ENCODE measurements at regions not wholly inside any gene's neighbourhood (a gene's known extent, or its start where the extent isn't known, plus 50 kb on each side); places are given as distances from the start of the nearest gene placed in this dataset.
A peak's percentile ranks its signal among the peaks of the same experiment; 100 is the strongest.
"Not testable (repeated sequence)": the region's sequence is repeated elsewhere in the genome, so short reads cannot be mapped to it uniquely, and the experiment has no call there.

DNA sequence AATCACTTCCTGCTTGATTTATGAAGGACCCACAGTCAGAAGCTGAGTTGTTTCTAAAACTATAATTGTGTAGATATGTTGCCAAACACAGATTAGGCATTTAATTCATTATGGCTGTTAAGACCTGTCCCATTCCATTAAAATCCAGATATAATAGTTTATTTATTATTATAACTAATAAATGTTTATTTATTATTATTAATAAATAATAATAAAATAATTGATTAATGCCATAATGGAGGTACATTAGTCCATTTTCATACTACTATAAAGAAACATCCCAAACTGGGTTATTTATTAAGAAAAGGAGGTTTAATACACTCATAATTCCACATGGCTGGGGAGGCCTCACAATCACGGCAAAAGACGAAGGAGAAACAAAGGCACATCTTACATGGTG is 1240.9 kb downstream of the CDH11 start:
- H3K4me1 ChIP-seq (ENCODE audit: low read length): peaks cover 6% of the 10 kb centered on the region
- H3K9ac ChIP-seq (ENCODE audit: low read length): no peak overlapping the region
- no peak overlapping the region for H3K27ac ChIP-seq (ENCODE audit: low read length)

DNA sequence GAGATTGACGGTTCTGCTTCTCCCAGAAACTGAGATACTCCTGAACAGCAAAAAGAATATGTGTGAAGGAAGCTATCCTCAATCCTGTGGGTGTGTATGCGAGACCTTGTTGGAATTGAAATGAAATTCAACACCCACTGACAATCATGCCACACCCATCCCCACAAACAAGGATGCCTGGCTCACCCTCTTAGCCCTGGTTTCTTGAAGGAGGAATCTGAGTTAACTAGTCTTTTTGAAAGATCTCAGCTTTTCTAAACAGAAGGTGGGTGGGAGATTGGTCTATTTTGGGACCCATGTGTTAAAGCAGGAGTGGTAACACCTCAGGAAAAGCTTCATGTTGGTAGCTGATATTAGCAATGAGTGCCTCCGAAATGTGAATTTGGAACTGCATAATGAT is 1244.5 kb downstream of the CDH11 start:
- Histone ChIP-seq H3K4me3 (ENCODE audit: low read length) (no peak overlapping the region), H3K9me3 (ENCODE audit: low read length) (no peaks in the 10 kb centered on the region), H4K20me1 (ENCODE audit: insufficient read depth, low read depth, low read length) (no peaks in the 10 kb centered on the region), H3K4me2 (ENCODE audit: low read depth, low read length, poor library complexity, severe bottlenecking) (no peak overlapping the region), H3K9ac (ENCODE audit: low read length) (no peak overlapping the region), H3K27me3 (ENCODE audit: low read length) (no peaks in the 10 kb centered on the region), H3K4me1 (ENCODE audit: low read length) (peaks cover 6% of the 10 kb centered on the region), H2AFZ (ENCODE audit: low read length) (no peak overlapping the region), H3K9me2 (replicated peaks; ENCODE audit: insufficient read depth, low read length) (no peaks in the 10 kb centered on the region), H3K79me2 (ENCODE audit: low read length) (no peaks in the 10 kb centered on the region), H3K27ac (ENCODE audit: low read length) (no peak overlapping the region), H3K36me3 (ENCODE audit: insufficient read depth, low read length) (no peaks in the 10 kb centered on the region)
- DNase-seq: peak; percentile 20

More for the DNA sequence above, 1240.9 kb downstream of the CDH11 start:
- Histone ChIP-seq H3K4me2 (ENCODE audit: low read depth, low read length, poor library complexity, severe bottlenecking) (no peak overlapping the region), H3K27me3 (ENCODE audit: low read length) (no peaks in the 10 kb centered on the region), H3K9me2 (replicated peaks; ENCODE audit: insufficient read depth, low read length) (no peaks in the 10 kb centered on the region), H3K4me3 (ENCODE audit: low read length) (no peak overlapping the region), H2AFZ (ENCODE audit: low read length) (no peak overlapping the region), H4K20me1 (ENCODE audit: insufficient read depth, low read depth, low read length) (no peaks in the 10 kb centered on the region), H3K36me3 (ENCODE audit: insufficient read depth, low read length) (no peaks in the 10 kb centered on the region), H3K9me3 (ENCODE audit: low read length) (no peaks in the 10 kb centered on the region), H3K79me2 (ENCODE audit: low read length) (no peaks in the 10 kb centered on the region)
- no peak for DNase-seq

DNA sequence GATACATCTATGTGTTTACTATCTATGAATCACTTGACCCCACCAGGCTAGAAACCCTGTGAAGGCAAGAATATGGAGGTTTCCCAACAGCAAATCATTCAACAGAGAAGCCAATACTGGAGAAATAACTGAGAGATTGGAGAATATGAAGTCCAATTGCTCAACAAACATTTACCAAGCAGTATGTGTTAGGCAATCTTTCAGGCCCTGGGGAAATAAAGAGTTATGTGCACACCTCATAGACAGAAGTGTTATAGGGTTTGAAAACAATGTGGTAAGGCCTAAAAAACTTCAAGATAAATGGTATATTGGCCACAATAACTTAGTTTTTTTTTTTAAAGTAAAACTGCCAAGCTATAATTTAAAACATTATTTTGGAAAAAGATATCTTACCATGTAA is 1245.8 kb downstream of the CDH11 start:
- H3K9ac ChIP-seq (ENCODE audit: low read length): no peak overlapping the region
- no peak for DNase-seq
- H3K4me1 ChIP-seq (ENCODE audit: low read length): peaks cover 6% of the 10 kb centered on the region
- no peaks in the 10 kb centered on the region for H3K27me3 ChIP-seq (ENCODE audit: low read length)
- no peak overlapping the region for H2AFZ ChIP-seq (ENCODE audit: low read length)
- H3K4me3 ChIP-seq (ENCODE audit: low read length): no peak overlapping the region
- no peaks in the 10 kb centered on the region for H3K36me3 ChIP-seq (ENCODE audit: insufficient read depth, low read length)
- H3K4me2 ChIP-seq (ENCODE audit: low read depth, low read length, poor library complexity, severe bottlenecking): no peak overlapping the region
- no peaks in the 10 kb centered on the region for H3K9me3 ChIP-seq (ENCODE audit: low read length)
- no peaks in the 10 kb centered on the region for H4K20me1 ChIP-seq (ENCODE audit: insufficient read depth, low read depth, low read length)
- no peaks in the 10 kb centered on the region for H3K79me2 ChIP-seq (ENCODE audit: low read length)
- no peaks in the 10 kb centered on the region for H3K9me2 ChIP-seq (replicated peaks; ENCODE audit: insufficient read depth, low read length)
- no peak overlapping the region for H3K27ac ChIP-seq (ENCODE audit: low read length)

DNA sequence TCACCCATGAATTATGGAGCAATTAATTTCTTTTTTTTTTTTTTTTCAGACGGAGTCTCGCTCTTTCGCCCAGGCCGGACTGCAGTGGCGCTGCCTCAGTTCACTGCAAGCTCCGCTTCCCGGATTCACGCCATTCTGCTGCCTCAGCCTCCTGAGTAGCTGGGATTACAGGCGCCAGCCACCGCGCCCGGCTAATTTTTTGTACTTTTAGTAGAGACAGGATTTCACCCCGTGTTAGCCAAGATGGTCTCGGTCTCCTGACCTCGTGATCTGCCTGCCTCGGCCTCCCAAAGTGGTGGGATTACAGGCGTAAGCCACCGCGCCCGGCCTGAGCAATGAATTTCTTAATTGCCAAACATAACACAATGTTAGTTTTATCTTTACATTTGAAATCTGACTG is 1261.2 kb downstream of the CDH11 start:
- not testable (repeated sequence) for H3K4me2 ChIP-seq (ENCODE audit: low read depth, low read length, poor library complexity, severe bottlenecking); H3K9ac ChIP-seq (ENCODE audit: low read length); H3K79me2 ChIP-seq (ENCODE audit: low read length); H3K27me3 ChIP-seq (ENCODE audit: low read length); H3K4me1 ChIP-seq (ENCODE audit: low read length); H3K4me3 ChIP-seq (ENCODE audit: low read length); H3K9me2 ChIP-seq (replicated peaks; ENCODE audit: insufficient read depth, low read length); H2AFZ ChIP-seq (ENCODE audit: low read length); H3K9me3 ChIP-seq (ENCODE audit: low read length); H4K20me1 ChIP-seq (ENCODE audit: insufficient read depth, low read depth, low read length); H3K36me3 ChIP-seq (ENCODE audit: insufficient read depth, low read length); DNase-seq; H3K27ac ChIP-seq (ENCODE audit: low read length)

DNA sequence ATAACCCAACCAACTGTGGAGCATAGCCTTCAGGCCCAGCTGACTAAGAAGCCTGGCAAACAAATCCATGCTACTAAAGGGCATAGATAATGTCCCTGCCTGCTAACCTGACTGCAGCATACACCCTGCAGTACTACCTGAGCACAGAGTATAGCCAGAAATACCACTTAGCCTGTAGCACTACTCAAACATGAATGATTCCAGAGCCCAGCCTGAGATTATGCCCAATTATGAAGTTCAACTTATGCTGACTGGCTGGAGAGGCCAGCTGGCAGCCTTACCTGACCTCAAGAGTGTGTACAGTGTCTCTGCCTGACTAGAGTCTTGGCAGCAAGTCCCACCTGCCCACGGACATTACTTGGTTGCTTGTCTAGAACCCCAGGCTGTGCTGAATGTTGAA is 1265.3 kb downstream of the CDH11 start:
- H4K20me1 ChIP-seq (ENCODE audit: insufficient read depth, low read depth, low read length): no peaks in the 10 kb centered on the region
- no peak for DNase-seq

DNA sequence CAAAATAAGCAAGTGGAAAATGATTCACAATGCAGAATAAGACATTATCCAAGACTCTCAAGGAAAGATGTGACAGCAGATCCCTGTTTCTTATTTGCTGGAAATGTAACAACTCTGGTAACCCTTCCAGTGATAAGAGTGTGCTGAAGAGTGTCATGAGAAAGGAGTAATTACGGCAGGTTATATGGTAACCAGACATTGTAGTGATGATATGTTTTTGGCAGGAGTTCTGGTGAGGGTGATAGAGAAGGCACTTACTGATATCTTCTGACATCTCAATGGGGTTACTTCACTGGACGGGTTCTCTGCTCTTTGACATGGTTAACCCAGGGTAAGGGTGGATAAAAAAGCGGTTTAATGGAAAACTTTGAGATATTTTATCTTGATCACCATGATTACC is 1270.9 kb downstream of the CDH11 start:
- DNase-seq: no peak
- no peak overlapping the region for H3K9ac ChIP-seq (ENCODE audit: low read length)
- H4K20me1 ChIP-seq (ENCODE audit: insufficient read depth, low read depth, low read length): no peaks in the 10 kb centered on the region
- no peaks in the 10 kb centered on the region for H3K9me3 ChIP-seq (ENCODE audit: low read length)
- H2AFZ ChIP-seq (ENCODE audit: low read length): no peak overlapping the region
- no peak overlapping the region for H3K27ac ChIP-seq (ENCODE audit: low read length)
- H3K79me2 ChIP-seq (ENCODE audit: low read length): no peaks in the 10 kb centered on the region
- no peaks in the 10 kb centered on the region for H3K4me1 ChIP-seq (ENCODE audit: low read length)
- no peaks in the 10 kb centered on the region for H3K9me2 ChIP-seq (replicated peaks; ENCODE audit: insufficient read depth, low read length)
- no peak overlapping the region for H3K4me2 ChIP-seq (ENCODE audit: low read depth, low read length, poor library complexity, severe bottlenecking)
- no peak overlapping the region for H3K4me3 ChIP-seq (ENCODE audit: low read length)
- no peaks in the 10 kb centered on the region for H3K36me3 ChIP-seq (ENCODE audit: insufficient read depth, low read length)
- no peaks in the 10 kb centered on the region for H3K27me3 ChIP-seq (ENCODE audit: low read length)

More for the DNA sequence above, 1265.3 kb downstream of the CDH11 start:
- Histone ChIP-seq H3K9me2 (replicated peaks; ENCODE audit: insufficient read depth, low read length) (no peaks in the 10 kb centered on the region), H3K4me1 (ENCODE audit: low read length) (no peaks in the 10 kb centered on the region), H3K36me3 (ENCODE audit: insufficient read depth, low read length) (no peaks in the 10 kb centered on the region), H3K9ac (ENCODE audit: low read length) (no peak overlapping the region), H2AFZ (ENCODE audit: low read length) (no peak overlapping the region), H3K27me3 (ENCODE audit: low read length) (no peaks in the 10 kb centered on the region), H3K4me2 (ENCODE audit: low read depth, low read length, poor library complexity, severe bottlenecking) (no peak overlapping the region), H3K27ac (ENCODE audit: low read length) (no peak overlapping the region), H3K79me2 (ENCODE audit: low read length) (no peaks in the 10 kb centered on the region), H3K4me3 (ENCODE audit: low read length) (no peak overlapping the region), H3K9me3 (ENCODE audit: low read length) (no peaks in the 10 kb centered on the region)

DNA sequence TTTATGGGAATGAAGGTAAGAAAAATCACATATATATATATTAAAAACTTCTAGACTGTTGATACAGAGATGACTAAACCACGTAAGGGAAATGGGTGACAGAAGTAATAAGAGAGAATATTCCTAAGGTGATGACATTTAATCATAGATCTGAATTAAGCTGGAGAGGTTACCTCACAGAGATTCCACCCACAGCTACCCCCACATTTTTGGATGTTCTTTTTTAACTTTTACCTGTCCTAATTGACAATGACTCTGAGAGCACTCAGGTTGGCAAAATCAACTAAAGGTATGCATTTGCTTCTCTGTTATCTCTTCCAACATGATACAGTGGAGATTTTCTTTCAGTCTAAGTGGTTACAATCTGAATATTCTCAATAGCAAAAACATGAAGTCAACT is 1280.6 kb downstream of the CDH11 start:
- H3K9me3 ChIP-seq (ENCODE audit: low read length): no peaks in the 10 kb centered on the region
- H3K4me1 ChIP-seq (ENCODE audit: low read length): no peaks in the 10 kb centered on the region
- H3K4me3 ChIP-seq (ENCODE audit: low read length): no peak overlapping the region
- H3K27ac ChIP-seq (ENCODE audit: low read length): no peak overlapping the region
- H3K9ac ChIP-seq (ENCODE audit: low read length): no peak overlapping the region
- no peak overlapping the region for H2AFZ ChIP-seq (ENCODE audit: low read length)
- no peak for DNase-seq
- H3K79me2 ChIP-seq (ENCODE audit: low read length): no peaks in the 10 kb centered on the region
- no peaks in the 10 kb centered on the region for H3K36me3 ChIP-seq (ENCODE audit: insufficient read depth, low read length)
- H3K9me2 ChIP-seq (replicated peaks; ENCODE audit: insufficient read depth, low read length): no peaks in the 10 kb centered on the region
- no peaks in the 10 kb centered on the region for H4K20me1 ChIP-seq (ENCODE audit: insufficient read depth, low read depth, low read length)
- H3K4me2 ChIP-seq (ENCODE audit: low read depth, low read length, poor library complexity, severe bottlenecking): no peak overlapping the region
- H3K27me3 ChIP-seq (ENCODE audit: low read length): no peaks in the 10 kb centered on the region

DNA sequence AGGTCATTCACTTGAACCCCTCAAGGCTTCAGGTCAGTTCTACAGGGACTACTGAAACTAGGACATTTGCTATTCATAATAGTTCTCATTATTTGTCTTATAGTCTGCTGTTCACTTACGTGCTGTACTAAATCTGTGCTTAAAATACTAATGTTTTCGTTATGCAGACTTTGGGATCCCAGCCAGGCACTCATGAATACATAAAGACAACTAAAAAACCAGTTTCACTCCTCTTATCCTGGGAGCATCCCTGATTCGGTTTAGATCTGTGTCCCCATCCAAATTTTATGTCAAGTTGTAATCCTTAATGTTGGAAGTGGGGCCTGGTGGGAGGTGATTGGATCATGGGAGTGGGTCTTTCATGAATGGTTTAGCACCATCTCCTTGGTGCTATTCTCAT is 1291.8 kb downstream of the CDH11 start:
- Histone ChIP-seq H3K4me3 (ENCODE audit: low read length) (no peak overlapping the region), H3K36me3 (ENCODE audit: insufficient read depth, low read length) (no peaks in the 10 kb centered on the region), H3K9me3 (ENCODE audit: low read length) (no peaks in the 10 kb centered on the region), H4K20me1 (ENCODE audit: insufficient read depth, low read depth, low read length) (no peaks in the 10 kb centered on the region), H3K9ac (ENCODE audit: low read length) (no peak overlapping the region), H3K79me2 (ENCODE audit: low read length) (no peaks in the 10 kb centered on the region), H3K4me1 (ENCODE audit: low read length) (no peaks in the 10 kb centered on the region), H3K27me3 (ENCODE audit: low read length) (no peaks in the 10 kb centered on the region), H3K27ac (ENCODE audit: low read length) (no peak overlapping the region), H3K4me2 (ENCODE audit: low read depth, low read length, poor library complexity, severe bottlenecking) (no peak overlapping the region), H3K9me2 (replicated peaks; ENCODE audit: insufficient read depth, low read length) (no peaks in the 10 kb centered on the region), H2AFZ (ENCODE audit: low read length) (no peak overlapping the region)
- no peak for DNase-seq

DNA sequence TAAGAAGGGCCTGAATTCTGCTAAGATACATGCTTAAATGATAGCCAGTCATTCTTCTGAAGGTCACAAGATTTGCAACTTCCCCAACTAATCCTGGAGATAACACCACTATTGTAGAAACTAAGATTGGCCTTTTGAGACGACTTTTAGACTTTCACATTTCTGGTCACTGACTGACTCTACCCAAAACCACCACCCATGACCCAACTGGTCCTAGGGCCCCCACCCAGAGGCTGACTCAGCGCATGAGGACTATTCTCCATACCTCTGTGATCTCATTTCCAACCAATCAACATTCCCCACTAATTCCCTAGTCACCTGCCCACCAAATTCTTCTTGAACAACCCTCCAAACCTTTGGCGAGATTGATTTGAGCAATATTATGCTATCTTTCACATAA is 1299.0 kb downstream of the CDH11 start:
- H3K4me1 ChIP-seq (ENCODE audit: low read length): no peaks in the 10 kb centered on the region
- no peak overlapping the region for H3K4me3 ChIP-seq (ENCODE audit: low read length)
- no peaks in the 10 kb centered on the region for H3K79me2 ChIP-seq (ENCODE audit: low read length)
- H3K27ac ChIP-seq (ENCODE audit: low read length): no peak overlapping the region
- H3K27me3 ChIP-seq (ENCODE audit: low read length): no peaks in the 10 kb centered on the region
- H3K9me2 ChIP-seq (replicated peaks; ENCODE audit: insufficient read depth, low read length): 0 out of 2 replicates have a peak, but pooled peaks cover under 1% of the 10 kb centered on the region
- H3K9ac ChIP-seq (ENCODE audit: low read length): no peak overlapping the region
- no peak overlapping the region for H3K4me2 ChIP-seq (ENCODE audit: low read depth, low read length, poor library complexity, severe bottlenecking)
- no peak overlapping the region for H2AFZ ChIP-seq (ENCODE audit: low read length)
- H3K36me3 ChIP-seq (ENCODE audit: insufficient read depth, low read length): no peaks in the 10 kb centered on the region
- H3K9me3 ChIP-seq (ENCODE audit: low read length): no peaks in the 10 kb centered on the region
- no peaks in the 10 kb centered on the region for H4K20me1 ChIP-seq (ENCODE audit: insufficient read depth, low read depth, low read length)
- no peak for DNase-seq

All from Karpas-422 (cell line).